ENCODE measurements at regions not wholly inside any gene's neighbourhood (a gene's known extent, or its start where the extent isn't known, plus 50 kb on each side); places are given as distances from the start of the nearest gene placed in this dataset.

- DNase-seq = no peak
Observed at GRCh38 chr11:28871090-28871489, 762.9 kb downstream of the METTL15 start.

GRCh38 chr11:28863422-28863821, 755.2 kb downstream of the METTL15 start:
- DNase-seq = no peak

DNA sequence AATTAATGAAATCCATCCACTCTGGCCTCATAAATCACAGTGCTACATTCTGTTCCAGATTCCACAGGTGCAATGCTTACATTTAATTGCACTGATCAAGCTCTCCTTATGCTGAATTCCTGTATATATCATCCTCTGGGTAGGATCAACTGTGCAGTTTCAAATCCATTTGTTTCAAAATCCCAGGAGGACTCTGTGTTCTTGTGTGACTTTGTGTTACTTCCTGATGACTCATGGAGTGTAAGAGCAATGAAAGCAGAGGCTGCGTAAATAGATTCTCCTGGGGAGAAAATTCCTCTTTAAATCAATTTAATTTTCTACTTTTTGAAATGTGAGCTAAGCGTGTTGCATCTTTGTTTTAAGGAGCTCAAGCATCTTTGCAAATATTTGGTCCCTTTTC, 752.7 kb downstream of the METTL15 start:
- no peak for DNase-seq

DNA sequence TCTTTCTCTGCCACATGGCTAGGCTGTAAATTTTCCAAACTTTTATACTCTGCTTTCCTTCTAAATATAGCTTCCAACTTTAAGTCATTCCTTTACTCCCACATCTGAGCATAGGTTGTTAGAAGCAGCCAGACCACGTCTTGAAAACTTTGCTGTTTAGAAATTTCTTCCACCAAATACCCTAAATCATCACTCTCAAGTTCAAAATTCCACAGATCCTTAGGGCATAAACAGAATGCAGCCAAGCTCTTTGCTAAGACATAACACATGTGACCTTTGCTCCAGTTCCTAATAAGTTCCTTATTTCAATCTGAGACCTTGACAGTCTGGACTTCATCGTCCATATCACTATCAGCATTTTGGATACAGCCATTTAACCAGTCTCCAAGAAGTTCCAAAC, 749.9 kb downstream of the METTL15 start:
- no peak for DNase-seq

GRCh38 chr11:28849053-28849452, 740.9 kb downstream of the METTL15 start:
- no peak for DNase-seq

GRCh38 chr11:28842716-28843115, 734.5 kb downstream of the METTL15 start:
- no peak for DNase-seq

- no peak for DNase-seq
Observed at GRCh38 chr11:28838741-28839140, 730.6 kb downstream of the METTL15 start.

DNA sequence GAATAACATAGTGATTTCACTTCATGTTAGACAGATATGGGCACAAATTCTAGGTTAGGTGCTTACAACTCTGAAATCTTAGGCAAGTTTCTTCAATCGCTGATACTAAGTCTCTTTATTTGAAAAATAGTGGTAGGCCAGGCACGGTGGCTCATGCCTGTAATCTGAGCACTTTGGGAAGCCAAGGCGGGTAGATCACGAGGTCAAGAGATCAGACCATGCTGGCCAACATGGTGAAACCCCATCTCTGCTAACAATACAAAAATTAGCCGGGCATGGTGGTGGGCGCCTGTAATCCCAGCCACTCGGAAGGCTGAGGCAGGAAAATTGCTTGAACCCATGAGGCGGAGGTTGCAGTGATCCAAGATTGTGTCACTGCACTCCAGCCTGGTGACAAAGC, 729.4 kb downstream of the METTL15 start:
- no peak for DNase-seq

- no peak for DNase-seq
Observed at GRCh38 chr11:28836285-28837081, 728.3 kb downstream of the METTL15 start.

DNA sequence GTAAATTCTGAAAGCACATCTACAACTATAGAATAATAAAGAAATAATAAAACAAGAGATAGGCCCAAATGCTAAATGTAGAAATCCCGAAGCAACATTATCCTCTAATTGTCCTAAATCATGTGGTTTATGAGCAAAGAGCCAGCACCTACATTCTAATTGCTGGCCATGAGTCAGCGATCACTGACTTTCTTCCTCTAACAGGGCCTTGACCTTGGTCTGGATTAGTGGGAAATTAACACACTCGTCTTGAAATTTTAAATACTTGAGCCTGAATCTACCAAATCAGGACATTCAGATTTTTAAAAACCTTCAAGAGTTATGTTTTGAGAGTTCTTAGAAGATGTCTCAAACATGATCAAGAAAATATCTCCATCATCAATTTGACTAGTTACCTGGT, 727.6 kb downstream of the METTL15 start:
- DNase-seq = no peak

DNA sequence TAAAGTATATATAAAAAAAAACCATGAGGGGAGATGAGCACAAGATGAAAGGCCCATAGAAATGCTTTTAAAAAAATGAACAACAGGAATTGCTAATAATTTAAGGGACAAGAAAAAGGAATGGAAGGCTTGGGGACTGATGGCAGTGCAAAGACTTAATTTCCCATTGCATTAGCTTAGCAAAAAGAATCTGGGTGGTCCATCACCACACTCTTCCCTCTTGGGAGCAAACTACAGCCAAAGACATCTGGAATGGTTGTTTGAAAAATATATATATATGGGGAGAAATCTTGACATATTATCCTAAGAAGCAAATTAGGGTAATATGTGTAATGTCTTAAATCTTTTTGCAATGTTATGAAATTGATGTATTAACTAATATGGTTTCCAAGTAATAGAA, 727.1 kb downstream of the METTL15 start:
- DNase-seq = no peak

GRCh38 chr11:28834877-28835276, 726.7 kb downstream of the METTL15 start:
- DNase-seq = no peak

GRCh38 chr11:28833670-28834069, 725.5 kb downstream of the METTL15 start:
- no peak for DNase-seq

DNA sequence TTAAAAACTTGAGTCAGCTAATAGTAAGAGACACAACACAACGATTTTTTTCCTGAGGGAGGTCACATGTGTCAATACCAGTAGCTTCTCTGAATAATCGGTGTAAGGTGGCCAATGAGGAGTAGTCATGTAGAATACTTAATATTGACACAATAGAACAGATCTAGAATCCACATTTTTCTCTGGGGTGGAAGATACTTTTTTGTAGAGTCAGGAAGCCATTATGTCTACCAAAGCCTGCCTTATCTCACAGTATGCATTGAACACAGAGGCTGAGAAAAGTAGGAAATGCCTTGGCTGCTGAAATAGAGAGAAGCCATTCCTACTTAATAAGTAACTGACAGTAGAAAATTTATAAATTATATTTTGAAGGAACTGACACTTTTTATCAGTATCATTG, 725.0 kb downstream of the METTL15 start:
- DNase-seq = no peak

GRCh38 chr11:28826807-28827206, 718.6 kb downstream of the METTL15 start:
- DNase-seq = no peak

DNA sequence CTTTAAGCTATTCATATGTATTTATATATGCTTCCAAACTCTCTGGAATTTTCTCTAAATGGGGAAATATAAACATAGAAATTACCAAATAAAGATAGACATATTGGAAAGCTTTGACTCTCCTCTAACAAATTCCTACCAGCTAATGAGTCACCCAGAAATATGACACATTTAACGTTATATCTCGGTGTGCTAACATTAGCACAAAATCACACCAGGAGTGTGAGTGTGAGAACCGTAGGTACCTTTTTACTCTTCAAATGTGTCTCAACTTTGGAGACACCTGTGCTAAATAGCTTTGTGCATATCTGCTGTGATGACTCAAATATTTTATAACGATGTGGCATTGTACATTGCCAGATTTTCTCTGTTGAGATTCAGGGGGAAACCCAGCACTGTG, 714.4 kb downstream of the METTL15 start:
- no peak for DNase-seq

DNA sequence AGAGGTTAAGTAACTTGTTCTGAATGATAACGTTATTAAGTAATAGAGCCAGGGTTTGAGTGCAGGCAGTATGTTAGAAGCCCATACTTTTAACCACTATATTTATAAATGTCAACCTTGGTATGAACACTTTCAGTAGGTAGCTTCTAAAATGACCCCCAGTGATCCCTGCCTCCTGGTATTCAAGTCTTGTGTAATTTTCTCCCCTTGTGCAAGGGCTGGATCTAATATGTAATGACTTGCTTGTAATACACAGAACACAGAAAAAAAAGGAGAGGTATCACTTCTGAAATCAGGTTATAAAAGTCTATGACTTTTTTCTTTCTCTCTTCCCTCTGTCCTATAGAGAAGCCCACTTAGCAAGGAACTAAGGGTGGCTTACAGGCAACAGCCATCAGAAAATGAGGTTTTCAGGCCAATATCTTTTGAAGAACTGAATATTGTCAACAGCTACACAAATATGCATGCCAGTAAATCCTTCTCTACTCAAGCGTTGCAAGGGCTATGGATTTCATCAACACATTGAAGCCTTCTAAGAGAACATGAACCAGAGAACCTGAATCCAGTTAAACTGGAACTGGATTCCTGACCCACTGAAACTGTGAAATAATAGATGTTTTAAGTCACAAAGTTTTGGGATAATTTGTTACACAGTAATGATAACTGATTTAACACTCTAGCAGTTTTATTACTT, 712.3 kb downstream of the METTL15 start:
- no peak for DNase-seq

- no peak for DNase-seq
Observed at GRCh38 chr11:28819741-28820140, 711.6 kb downstream of the METTL15 start.

DNA sequence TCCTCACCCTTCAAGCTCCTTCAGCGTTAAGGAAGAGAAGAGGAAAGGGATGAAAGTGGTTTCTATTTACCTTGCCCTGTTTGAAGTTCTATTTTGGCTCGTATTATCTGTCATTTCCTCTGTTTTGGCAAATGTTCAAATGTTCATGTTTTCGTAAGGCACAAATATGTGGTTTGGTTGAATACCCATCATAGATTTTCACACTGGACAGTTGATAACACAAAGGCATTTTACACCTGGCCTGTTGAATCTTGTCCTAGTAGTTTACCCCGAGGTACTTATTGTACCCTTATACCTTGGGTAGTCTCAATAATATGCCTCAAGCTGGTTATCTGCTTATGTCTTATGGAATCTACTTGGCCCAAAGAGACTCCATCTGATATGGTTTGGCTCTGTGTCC, 706.9 kb downstream of the METTL15 start:
- DNase-seq = no peak

DNA sequence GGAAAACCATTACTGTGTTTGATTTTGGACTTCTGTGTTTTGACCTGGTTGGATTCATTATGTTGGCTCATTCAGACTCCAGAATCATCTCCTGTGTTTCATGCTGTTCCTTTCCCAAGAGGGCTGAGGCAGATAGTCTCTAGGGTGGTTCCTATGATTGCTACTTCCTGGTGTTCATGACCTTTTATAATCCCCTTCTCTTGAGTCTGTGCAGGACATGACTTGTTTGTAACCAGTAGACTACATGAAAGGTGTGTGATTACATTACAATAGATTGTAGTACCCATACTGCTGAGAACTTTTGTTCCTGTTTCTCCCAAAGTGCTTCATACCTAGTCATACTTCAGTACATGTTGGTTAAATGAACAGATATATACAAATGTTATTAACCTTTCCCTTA, 700.6 kb downstream of the METTL15 start:
- DNase-seq = no peak

GRCh38 chr11:28799316-28799715, 691.1 kb downstream of the METTL15 start:
- DNase-seq = no peak

GRCh38 chr11:28798286-28798685, 690.1 kb downstream of the METTL15 start:
- no peak for DNase-seq

- no peak for DNase-seq
Observed at GRCh38 chr11:28797536-28797935, 689.3 kb downstream of the METTL15 start.

DNA sequence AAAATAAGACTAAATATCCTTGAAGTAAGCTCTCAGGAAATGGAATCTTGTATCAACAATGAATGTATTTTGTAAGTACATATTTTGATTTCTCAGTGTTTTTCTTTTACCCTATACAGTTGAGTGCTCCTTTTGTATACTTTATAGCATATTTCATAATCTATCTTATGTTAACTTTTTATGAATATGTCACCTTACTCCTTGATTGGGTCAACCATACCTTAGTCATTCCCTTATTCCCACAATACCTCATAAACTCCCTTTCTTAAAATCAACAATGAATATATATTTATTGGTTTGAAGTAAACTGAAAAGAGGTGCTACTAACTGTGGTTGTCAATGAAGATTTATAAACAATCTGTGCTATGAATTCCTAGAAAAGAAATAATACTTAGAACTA, 686.2 kb downstream of the METTL15 start:
- no peak for DNase-seq

DNA sequence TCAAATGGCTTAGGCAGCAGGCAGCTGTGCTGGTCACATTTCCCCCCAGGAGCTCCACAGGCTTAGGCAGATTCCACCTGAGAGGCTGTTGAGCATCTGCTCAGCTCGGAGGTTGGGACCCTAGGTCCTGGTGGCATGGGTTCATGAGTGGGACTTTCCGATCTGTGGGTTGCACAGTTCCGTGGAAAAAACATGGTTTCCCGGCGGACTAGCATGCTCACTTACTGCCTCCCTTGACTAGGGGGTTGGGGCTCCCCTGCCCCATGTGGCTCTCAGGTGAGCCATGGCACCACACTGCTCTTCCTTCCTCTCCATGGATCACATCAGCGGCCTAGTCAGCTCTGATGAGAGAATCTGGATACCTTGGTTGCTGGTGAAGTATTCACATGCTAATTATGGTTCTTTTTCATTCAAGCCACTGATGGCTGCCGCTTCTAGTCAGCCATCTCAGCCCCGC, 685.1 kb downstream of the METTL15 start:
- DNase-seq = no peak

Data from DMS 273 treated with DMSO at 0.1 percent for 48 hours (cell line).